Peyer's patch (tissue), 4 donors: ENCODE measurements at regions not wholly inside any gene's neighbourhood (a gene's known extent, or its start where the extent isn't known, plus 50 kb on each side); places are given as distances from the start of the nearest gene placed in this dataset.

ENCODE experiments used
- DNase-seq, 3 donors: peaks; one replicate each; pipeline ENCODE4 v3.0.0-alpha.2; 2017 to 2019
- H3K27ac ChIP-seq, 4 donors: fragments of 200-600 bp; sonication (generic); one replicate each; pipeline ENCODE4 v1.5.1; 2016 to 2019
- H3K27me3 ChIP-seq, 2 donors: fragments of 200-600 bp; sonication (generic); one replicate each; pipeline ENCODE4 v1.5.1; 2019
- H3K36me3 ChIP-seq, 3 donors: fragments of 200-600 bp; sonication (generic); one replicate each; pipeline ENCODE4 v1.5.1; 2016 to 2019
- H3K4me1 ChIP-seq, 4 donors: fragments of 200-600 bp; sonication (generic); one replicate each; pipeline ENCODE4 v1.5.1; 2016 to 2019
- H3K4me3 ChIP-seq, 4 donors: fragments of 200-600 bp; sonication (generic); 1 replicate in 3 of 4; 2 replicates in 1 of 4; pipeline ENCODE4 v1.5.1; 2016 to 2019; ENCODE audit warnings: mild to moderate bottlenecking in 1 of 4
- H3K9me3 ChIP-seq, 4 donors: fragments of 200-600 bp; sonication (generic); one replicate each; pipeline ENCODE4 v1.5.1; 2016 to 2019; ENCODE audit warnings: mild to moderate bottlenecking in 1 of 4
- CTCF ChIP-seq, 6 experiments: fragments of 450-650 bp in 4 of 6; fragments of 200-600 bp in 2 of 6; sonication (generic) in 1 of 6; IDR thresholded peaks; one replicate each; pipeline ENCODE4 v1.5.1; 2017 to 2019; ENCODE audit warnings: antibody characterized with exemption in 6 of 6, mild to moderate bottlenecking in 3 of 6, moderate library complexity in 1 of 6
- POLR2A ChIP-seq, 2 donors: fragments of 450-650 bp; IDR thresholded peaks; one replicate each; pipeline ENCODE4 v1.5.1; 2017; ENCODE audit warnings: antibody characterized with exemption in 2 of 2, mild to moderate bottlenecking in 2 of 2, moderate library complexity in 2 of 2

- H3K27me3 ChIP-seq: no peaks in the 10 kb centered on the region
- DNase-seq: no peak
- H3K9me3 ChIP-seq: no peaks in the 10 kb centered on the region
- H3K4me3 ChIP-seq: no peak overlapping the region
- no peaks in the 10 kb centered on the region for H3K36me3 ChIP-seq
- H3K27ac ChIP-seq: no peak overlapping the region
- TF ChIP-seq CTCF (IDR thresholded peaks at IDR 0.05) (no peak), POLR2A (IDR thresholded peaks at IDR 0.05) (no peak)
- no peaks in the 10 kb centered on the region for H3K4me1 ChIP-seq
Observed at GRCh38 chr11:112885744-112886433, 75.3 kb upstream of the NCAM1 start.

DNA sequence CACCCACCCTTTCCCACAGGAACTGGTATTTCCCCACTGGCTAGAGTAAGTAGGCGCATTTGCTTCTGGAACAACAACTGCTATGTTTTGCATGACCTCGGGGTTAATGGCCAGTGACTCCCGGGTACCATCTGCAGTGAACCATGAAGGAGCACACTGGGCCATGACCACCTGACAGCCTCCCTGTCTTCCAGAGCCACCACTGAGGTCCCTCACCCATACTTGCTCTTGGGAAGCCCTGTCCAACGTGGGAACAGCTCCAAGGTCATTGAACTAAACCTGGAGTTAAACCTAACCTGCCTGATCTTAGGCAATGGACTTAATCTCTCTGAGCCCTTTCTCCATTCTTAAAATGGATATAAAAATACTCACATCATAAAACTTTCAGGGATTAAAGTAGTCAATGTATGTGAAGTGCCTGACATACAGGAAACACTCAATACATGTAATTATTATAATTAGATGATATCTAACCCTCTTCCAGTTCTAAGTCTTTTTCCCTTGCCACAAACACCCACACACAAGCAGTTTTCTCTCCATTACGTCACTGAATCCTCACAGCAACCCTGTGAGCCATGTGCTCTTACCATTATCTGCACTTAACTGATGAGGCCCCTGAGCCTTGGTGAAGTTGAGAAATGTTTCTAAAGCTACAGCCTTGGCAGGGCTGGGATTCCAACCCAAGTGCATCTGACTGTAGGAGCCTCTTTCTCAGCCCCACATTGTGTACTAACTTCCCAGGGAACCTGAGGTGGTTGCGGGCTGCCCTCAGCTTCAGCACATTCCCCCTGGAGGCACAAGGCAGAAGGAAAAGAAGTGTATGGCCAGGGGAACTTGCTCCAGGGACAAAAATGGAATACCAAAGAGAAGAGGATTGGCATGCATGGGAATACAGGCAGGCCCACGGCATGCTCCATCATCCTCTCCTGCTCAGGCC is 74.5 kb upstream of the NCAM1 start:
- no peak for DNase-seq
- no peaks in the 10 kb centered on the region for H3K27me3 ChIP-seq
- no peaks in the 10 kb centered on the region for H3K9me3 ChIP-seq
- TF ChIP-seq POLR2A (IDR thresholded peaks at IDR 0.05) (no peak), CTCF (IDR thresholded peaks at IDR 0.05) (no peak)
- H3K4me1 ChIP-seq: no peaks in the 10 kb centered on the region
- no peak overlapping the region for H3K27ac ChIP-seq
- no peak overlapping the region for H3K4me3 ChIP-seq
- no peaks in the 10 kb centered on the region for H3K36me3 ChIP-seq

GRCh38 chr11:112889446-112889845 is 71.8 kb upstream of the NCAM1 start:
- Histone ChIP-seq H3K4me3 (no peak overlapping the region), H3K36me3 (no peaks in the 10 kb centered on the region), H3K27me3 (no peaks in the 10 kb centered on the region), H3K4me1 (no peaks in the 10 kb centered on the region), H3K9me3 (no peaks in the 10 kb centered on the region), H3K27ac (no peak overlapping the region)
- DNase-seq: no peak
- no peak for TF ChIP-seq POLR2A (IDR thresholded peaks at IDR 0.05)
- no peak for TF ChIP-seq CTCF (IDR thresholded peaks at IDR 0.05)

DNA sequence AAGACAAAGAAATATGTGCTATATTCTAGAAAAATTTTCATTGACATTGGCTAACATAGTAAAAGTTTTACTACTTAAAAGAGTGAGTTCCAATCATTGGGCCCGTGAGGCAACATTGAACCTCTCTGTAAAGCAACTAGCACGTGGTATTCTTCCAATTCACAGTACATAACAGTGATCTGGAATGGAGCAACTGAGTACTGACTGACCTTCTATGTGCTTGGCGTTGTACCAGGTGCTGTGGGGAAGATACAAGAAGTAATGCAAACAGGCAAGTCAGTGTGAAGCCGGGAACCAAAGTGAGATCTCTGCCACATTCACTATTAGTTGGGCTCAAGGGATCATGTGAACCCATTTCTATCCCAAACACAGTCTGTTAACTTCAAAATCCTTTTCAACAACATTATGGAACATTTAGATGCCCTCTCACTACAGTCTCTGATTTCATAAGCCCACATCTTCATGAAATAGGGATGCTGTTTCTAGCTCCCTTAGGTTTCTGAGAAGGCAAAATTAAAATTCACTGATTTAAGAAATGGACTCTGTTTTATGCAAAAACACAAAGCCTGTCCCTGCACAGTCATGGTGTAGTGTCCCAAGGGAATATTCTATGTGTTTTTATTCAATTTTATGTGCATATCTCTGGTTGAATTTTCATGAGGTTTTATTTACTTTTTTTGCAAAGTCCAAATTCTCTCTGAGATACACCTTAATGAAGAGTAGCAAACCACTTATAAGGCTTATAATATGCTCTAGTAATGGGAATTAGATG is 61.8 kb upstream of the NCAM1 start:
- H3K4me3 ChIP-seq: no peak overlapping the region
- no peaks in the 10 kb centered on the region for H3K36me3 ChIP-seq
- H3K4me1 ChIP-seq: no peaks in the 10 kb centered on the region
- H3K9me3 ChIP-seq: no peaks in the 10 kb centered on the region
- H3K27ac ChIP-seq: no peak overlapping the region
- no peak for TF ChIP-seq POLR2A (IDR thresholded peaks at IDR 0.05)
- TF ChIP-seq CTCF (IDR thresholded peaks at IDR 0.05): no peak
- no peak for DNase-seq
- H3K27me3 ChIP-seq: no peaks in the 10 kb centered on the region

DNA sequence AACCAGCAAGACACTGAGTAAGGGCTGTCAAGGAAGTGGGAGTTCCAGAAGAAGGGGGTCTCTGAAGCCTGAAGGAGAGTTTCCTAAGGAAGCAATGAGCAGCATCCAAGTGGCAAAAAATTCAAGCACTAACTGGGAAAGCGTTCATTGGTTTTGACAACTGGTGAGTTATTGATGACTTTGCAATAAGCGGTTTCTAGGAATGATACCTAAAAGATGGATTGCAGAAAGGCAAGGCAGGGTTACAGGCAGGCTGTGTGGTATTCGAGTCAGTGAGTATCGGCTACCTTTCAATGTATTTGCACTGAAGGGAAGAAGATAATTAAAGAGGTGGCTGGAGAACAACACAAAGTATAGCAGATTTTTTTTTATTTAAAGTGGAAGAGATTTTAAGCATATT is 59.3 kb upstream of the NCAM1 start:
- H3K4me3 ChIP-seq: no peak overlapping the region
- no peaks in the 10 kb centered on the region for H3K9me3 ChIP-seq
- H3K27me3 ChIP-seq: no peaks in the 10 kb centered on the region
- no peak for TF ChIP-seq CTCF (IDR thresholded peaks at IDR 0.05)
- no peaks in the 10 kb centered on the region for H3K4me1 ChIP-seq
- no peak overlapping the region for H3K27ac ChIP-seq
- no peak for DNase-seq
- no peaks in the 10 kb centered on the region for H3K36me3 ChIP-seq
